K562 (cell line): ENCODE measurements at regions not wholly inside any gene's neighbourhood (a gene's known extent, or its start where the extent isn't known, plus 50 kb on each side); places are given as distances from the start of the nearest gene placed in this dataset.

Source experiments
- ATAC-seq: fragments of 200-7000 bp; cut with Tn5 transposase; 3 replicates; pipeline ENCODE4 v1.9.1; 2020; ENCODE audit warnings: moderate library complexity
- BruUV-seq: library from RNA; stranded (reverse); fragments of 400-500 nt; replicated peaks from 2 replicates; lab custom pipeline; 2021; lab: Mats Ljungman, UMichigan
- CTCF ChIA-PET: fragments of 300-600 bp; formaldehyde crosslinking; extraction: SDS; loops from one replicate; lab custom pipeline; 2021; ENCODE audit warnings: low intra/inter-chr PET ratio; lab: Yijun Ruan, JAX
- POLR2A ChIA-PET: fragments of 300-600, 350-650 bp; sonication (Branson Sonifier 250); formaldehyde crosslinking; extraction: SDS; loops from one replicate; lab custom pipeline; 2021; ENCODE audit warnings: antibody characterized with exemption, inconsistent platforms; lab: Yijun Ruan, JAX
- DNase-seq, 4 experiments: peaks; one replicate each; pipeline versions ENCODE4 v3.0.0 to v3.0.0-alpha.2; 2011 to 2018; ENCODE audit warnings: low spot score in 3 of 4, mixed read lengths in 3 of 4; ENCODE audit errors: extremely low read depth in 1 of 4
- FAIRE-seq: peaks from 2 replicates; lab custom pipeline; 2011; peaks lifted over from hg19 to GRCh38; lab: Jason Lieb, UNC
- H2AFZ ChIP-seq: 2 replicates; pipeline ENCODE4 v1.6.0; 2011; ENCODE audit warnings: low read depth, low read length, control low read depth, inconsistent platforms
- H3K27ac ChIP-seq: fragments of 200-600 bp; 3 replicates; pipeline ENCODE4 v1.8.0; 2011; ENCODE audit warnings: low read depth, mild to moderate bottlenecking, control low read depth, inconsistent platforms, low read length, moderate library complexity, mixed read lengths; ENCODE audit errors: extremely low read depth
- H3K27me3 ChIP-seq, 2 experiments: fragments of 300-600 bp in 1 of 2; 2 replicates in 1 of 2; 3 replicates in 1 of 2; pipeline versions ENCODE4 v1.6.0 to v1.8.0; 2011; ENCODE audit warnings: inconsistent platforms in 2 of 2, low read length in 2 of 2, mild to moderate bottlenecking in 1 of 2, mixed read lengths in 1 of 2, moderate library complexity in 1 of 2; ENCODE audit not compliant: control insufficient read depth in 2 of 2, insufficient read depth in 2 of 2
- H3K36me3 ChIP-seq: fragments of 300-600 bp; 3 replicates; pipeline ENCODE4 v1.8.0; 2011; ENCODE audit warnings: mild to moderate bottlenecking, low read length, inconsistent platforms; ENCODE audit not compliant: control insufficient read depth, insufficient read depth
- H3K4me1 ChIP-seq, 2 experiments: fragments of 200-600 bp in 1 of 2; replicated peaks in 1 of 2; 2 replicates in 1 of 2; 3 replicates in 1 of 2; pipeline versions ENCODE4 v1.5.1 to v1.8.0; 2011; ENCODE audit warnings: inconsistent platforms in 2 of 2, low read length in 2 of 2, mild to moderate bottlenecking in 1 of 2, mixed read lengths in 1 of 2, moderate library complexity in 1 of 2; ENCODE audit not compliant: control insufficient read depth in 2 of 2, insufficient read depth in 2 of 2
- H3K4me2 ChIP-seq: 2 replicates; pipeline ENCODE4 v1.6.1; 2011; ENCODE audit warnings: low read length, control low read depth, inconsistent platforms, mixed read lengths; ENCODE audit not compliant: insufficient read depth
- H3K4me3 ChIP-seq: fragments of 200-600 bp; sonication (generic), shearing (Covaris generic); 2 replicates; pipeline ENCODE4 v1.5.1; 2016; ENCODE audit warnings: control low read depth, inconsistent platforms
- H3K79me2 ChIP-seq: fragments of 200-600 bp; 3 replicates; pipeline ENCODE4 v1.8.0; 2011; ENCODE audit warnings: low read length, inconsistent platforms; ENCODE audit not compliant: control insufficient read depth, insufficient read depth
- H3K9ac ChIP-seq, 2 experiments: 2 replicates each; pipeline versions ENCODE4 v1.6.0 to v1.6.1; 2011; ENCODE audit warnings: low read depth in 2 of 2, low read length in 2 of 2, control low read depth in 1 of 2, inconsistent platforms in 1 of 2, mild to moderate bottlenecking in 1 of 2, mixed read lengths in 1 of 2; ENCODE audit not compliant: insufficient read depth in 1 of 2
- H3K9me1 ChIP-seq: one replicate; pipeline ENCODE4 v1.6.0; 2011; ENCODE audit warnings: inconsistent platforms, mild to moderate bottlenecking, low read length, moderate library complexity; ENCODE audit not compliant: control insufficient read depth, insufficient read depth
- H3K9me3 ChIP-seq: replicated peaks from 2 replicates; pipeline ENCODE4 v1.5.1; 2011; ENCODE audit warnings: low read depth, low read length, inconsistent platforms; ENCODE audit not compliant: control insufficient read depth, insufficient read depth
- H4K20me1 ChIP-seq: replicated peaks from 2 replicates; pipeline ENCODE4 v1.6.1; 2011; ENCODE audit warnings: low read length, inconsistent platforms, mixed read lengths; ENCODE audit not compliant: control insufficient read depth, insufficient read depth
- CGGBP1 ChIP-seq: fragments of 250-450 bp; sonication (Bioruptor Pico); IDR thresholded peaks from 2 replicates; pipeline ENCODE4 v1.9.0; 2021; ENCODE audit warnings: mild to moderate bottlenecking
- DIDO1 ChIP-seq: fragments of 450-650 bp; IDR thresholded peaks from 2 replicates; pipeline ENCODE4 v1.6.1; 2016; ENCODE audit warnings: low read depth, missing biosample characterization, missing genetic modification characterization
- EZH2 ChIP-seq: IDR thresholded peaks from 2 replicates; pipeline ENCODE4 v1.6.1; 2012; ENCODE audit warnings: low read depth, mild to moderate bottlenecking, inconsistent platforms, low read length, borderline replicate concordance
- GTF2E2 ChIP-seq: fragments of 200-800 bp; sonication (Bioruptor generic); IDR thresholded peaks from 2 replicates; pipeline ENCODE4 v1.6.1; 2016; ENCODE audit warnings: missing genetic modification characterization, missing compliant biosample characterization
- MCM3 ChIP-seq: fragments of 450-650 bp; IDR thresholded peaks from 2 replicates; pipeline ENCODE4 v1.6.1; 2016
- POLR2AphosphoS2 ChIP-seq: IDR thresholded peaks from 2 replicates; pipeline ENCODE4 v1.6.1; 2012; ENCODE audit warnings: low read length, improper control_type of control experiment
- SMARCB1 ChIP-seq: IDR thresholded peaks from 2 replicates; pipeline ENCODE4 v1.6.1; 2011; ENCODE audit warnings: improper control_type of control experiment, low read depth; ENCODE audit not compliant: insufficient read length
- THRAP3 ChIP-seq: fragments of 450-650 bp; IDR thresholded peaks from 2 replicates; pipeline ENCODE4 v1.6.1; 2016; ENCODE audit warnings: mild to moderate bottlenecking, inconsistent platforms, borderline replicate concordance
- ZNF146 ChIP-seq: IDR thresholded peaks from one replicate; pipeline ENCODE4 v1.6.1; 2018; ENCODE audit warnings: missing compliant biosample characterization; ENCODE audit not compliant: unreplicated experiment
- ZNF184 ChIP-seq: sonication (generic); formaldehyde crosslinking; IDR thresholded peaks from 2 replicates; pipeline ENCODE4 v1.5.0; 2020; ENCODE audit warnings: missing genetic modification reagents
- ZNF24 ChIP-seq: fragments of 450-650 bp; IDR thresholded peaks from 2 replicates; pipeline ENCODE4 v1.6.1; 2016
- WGBS: fragments of 100-300 bp; shearing (Covaris generic); methylation state at CpG from one replicate; pipeline ENCODE4 v1.1.6; 2016; ENCODE audit warnings: low coverage, mixed read lengths; ENCODE audit not compliant: insufficient coverage; ENCODE audit errors: missing lambda C conversion rate; 5-methylcytosine and 5-hydroxymethylcytosine counted together
- in situ Hi-C: fragments of 300-500 bp; cut with MboI; formaldehyde crosslinking; loops from 4 replicates; pipeline ENCODE4 v1.15.0; 2018; ENCODE audit warnings: inconsistent platforms, mixed read lengths
- intact Hi-C: fragments of 100-400 bp; cut with micrococcal nuclease; formaldehyde crosslinking; loops from 2 replicates; pipeline ENCODE4 v1.14.2; 2022
- TF ChIP-seq, protein P1 (sequence below): fragments of 250-450 bp; sonication (Bioruptor Pico); IDR thresholded peaks from 2 replicates; pipeline ENCODE4 v1.5.0; 2020; ENCODE audit warnings: mild to moderate bottlenecking, borderline replicate concordance
- TF ChIP-seq, protein P2 (sequence below): fragments of 250-450 bp; sonication (Bioruptor Pico); IDR thresholded peaks from 2 replicates; pipeline ENCODE4 v1.4.0; 2020

DNA sequence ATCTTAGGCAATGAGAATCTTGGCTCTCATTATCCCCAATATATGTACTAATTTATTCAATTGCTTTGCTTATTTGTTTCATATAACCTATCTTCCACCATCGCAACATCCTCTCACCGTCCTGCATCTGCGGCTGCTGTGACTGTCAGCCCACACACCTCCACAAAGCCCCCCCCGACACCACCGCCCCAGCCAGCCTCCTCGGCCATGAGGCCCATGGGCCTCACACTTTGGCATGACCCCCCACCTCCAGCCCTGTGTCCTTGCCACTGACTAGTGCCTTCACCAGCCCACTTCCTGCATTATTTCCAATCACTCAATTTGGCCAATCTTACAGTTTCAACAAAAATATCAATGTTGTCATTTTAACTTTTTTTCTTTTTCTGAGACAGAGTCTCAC lies 60.7 kb upstream of the TOX2 start:
- intact Hi-C loops: no loop called here
- Histone ChIP-seq H2AFZ (no peak overlapping the region), H4K20me1 (no peaks in the 10 kb centered on the region), H3K4me3 (no peak overlapping the region), H3K79me2 (no peaks in the 10 kb centered on the region), H3K4me2 (no peak overlapping the region), H3K4me1 (no peaks in the 10 kb centered on the region), H3K9ac (no peak overlapping the region), H3K27ac (no peak overlapping the region), H3K9me3 (no peaks in the 10 kb centered on the region), H3K9me1 (no peaks in the 10 kb centered on the region), H3K36me3 (no peaks in the 10 kb centered on the region), H3K27me3 (peaks cover 0 to 5% of the 10 kb centered on the region in 2 experiments; a peak in 1 of 5 replicates)
- BruUV-seq: no TSS peak
- TF ChIP-seq ZNF184: no peak
- TF ChIP-seq, protein P1, sequence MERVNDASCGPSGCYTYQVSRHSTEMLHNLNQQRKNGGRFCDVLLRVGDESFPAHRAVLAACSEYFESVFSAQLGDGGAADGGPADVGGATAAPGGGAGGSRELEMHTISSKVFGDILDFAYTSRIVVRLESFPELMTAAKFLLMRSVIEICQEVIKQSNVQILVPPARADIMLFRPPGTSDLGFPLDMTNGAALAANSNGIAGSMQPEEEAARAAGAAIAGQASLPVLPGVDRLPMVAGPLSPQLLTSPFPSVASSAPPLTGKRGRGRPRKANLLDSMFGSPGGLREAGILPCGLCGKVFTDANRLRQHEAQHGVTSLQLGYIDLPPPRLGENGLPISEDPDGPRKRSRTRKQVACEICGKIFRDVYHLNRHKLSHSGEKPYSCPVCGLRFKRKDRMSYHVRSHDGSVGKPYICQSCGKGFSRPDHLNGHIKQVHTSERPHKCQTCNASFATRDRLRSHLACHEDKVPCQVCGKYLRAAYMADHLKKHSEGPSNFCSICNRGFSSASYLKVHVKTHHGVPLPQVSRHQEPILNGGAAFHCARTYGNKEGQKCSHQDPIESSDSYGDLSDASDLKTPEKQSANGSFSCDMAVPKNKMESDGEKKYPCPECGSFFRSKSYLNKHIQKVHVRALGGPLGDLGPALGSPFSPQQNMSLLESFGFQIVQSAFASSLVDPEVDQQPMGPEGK: no peak
- TF ChIP-seq, protein P2, sequence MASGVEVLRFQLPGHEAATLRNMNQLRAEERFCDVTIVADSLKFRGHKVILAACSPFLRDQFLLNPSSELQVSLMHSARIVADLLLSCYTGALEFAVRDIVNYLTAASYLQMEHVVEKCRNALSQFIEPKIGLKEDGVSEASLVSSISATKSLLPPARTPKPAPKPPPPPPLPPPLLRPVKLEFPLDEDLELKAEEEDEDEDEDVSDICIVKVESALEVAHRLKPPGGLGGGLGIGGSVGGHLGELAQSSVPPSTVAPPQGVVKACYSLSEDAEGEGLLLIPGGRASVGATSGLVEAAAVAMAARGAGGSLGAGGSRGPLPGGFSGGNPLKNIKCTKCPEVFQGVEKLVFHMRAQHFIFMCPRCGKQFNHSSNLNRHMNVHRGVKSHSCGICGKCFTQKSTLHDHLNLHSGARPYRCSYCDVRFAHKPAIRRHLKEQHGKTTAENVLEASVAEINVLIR (CRISPR knock-in tag): no peak
- TF ChIP-seq SMARCB1: no peak
- TF ChIP-seq POLR2AphosphoS2: no peak
- no peak for TF ChIP-seq ZNF146 (CRISPR knock-in tag)
- TF ChIP-seq THRAP3: no peak
- TF ChIP-seq GTF2E2 (tag): no peak
- no peak for TF ChIP-seq DIDO1 (tag)
- TF ChIP-seq ZNF24: no peak
- TF ChIP-seq MCM3: no peak
- no peak for TF ChIP-seq EZH2
- TF ChIP-seq CGGBP1 (CRISPR knock-in tag): no peak
- in situ Hi-C loops: no loop called here
- DNase-seq (no peak), FAIRE-seq (no peak), ATAC-seq (no peak)
- ChIA-PET POLR2A (no interaction called here), CTCF (no interaction called here)
- WGBS: 0% methylated on average over 6 of the region's 6 CpGs
